SK-N-MC (cell line): ENCODE measurements at regions not wholly inside any gene's neighbourhood (a gene's known extent, or its start where the extent isn't known, plus 50 kb on each side); places are given as distances from the start of the nearest gene placed in this dataset.

Source experiments
- EZH2 ChIP-seq: fragments of 200-600 bp; sonication (generic); IDR thresholded peaks from one replicate; pipeline ENCODE4 v1.6.1; 2017; ENCODE audit warnings: antibody characterized with exemption
- POLR2AphosphoS5 ChIP-seq: IDR thresholded peaks from 2 replicates; pipeline ENCODE4 v1.6.1; 2012; ENCODE audit warnings: mild to moderate bottlenecking, low read depth, low read length, borderline replicate concordance

DNA sequence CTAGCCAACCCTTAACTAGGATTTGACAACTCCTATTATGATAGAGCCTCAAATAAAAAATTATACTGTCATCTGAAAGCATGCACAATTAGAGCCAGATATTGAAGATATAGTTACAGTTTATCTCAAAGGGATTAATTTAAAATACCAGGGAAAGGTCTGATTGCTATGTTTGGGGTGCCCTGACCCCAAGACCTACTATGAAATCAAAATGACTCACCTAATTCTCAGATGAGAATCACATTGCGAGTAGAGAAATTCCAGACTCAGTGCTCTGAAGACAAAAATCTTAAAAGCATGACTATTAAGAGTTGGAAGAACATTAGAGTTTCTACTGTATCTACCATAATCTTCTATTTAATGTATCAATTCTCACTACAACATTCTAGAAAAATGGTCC, 297.1 kb downstream of the AHR start:
- TF ChIP-seq POLR2AphosphoS5 (no peak), EZH2 (no peak)
